Astrocyte of the spinal cord (primary cell): ENCODE measurements at regions not wholly inside any gene's neighbourhood (a gene's known extent, or its start where the extent isn't known, plus 50 kb on each side); places are given as distances from the start of the nearest gene placed in this dataset.

Experiments used
- DNase-seq: peaks from one replicate; pipeline ENCODE4 v3.0.0; 2011; ENCODE audit warnings: low read depth, low spot score
- H3K4me3 ChIP-seq: 2 replicates; pipeline ENCODE4 v1.5.1; 2011; ENCODE audit warnings: low read depth, mild to moderate bottlenecking, low read length, moderate library complexity
- in situ Hi-C: cut with HindIII; loops from 2 replicates; pipeline ENCODE4 v1.10.0; 2017; ENCODE audit warnings: low sequenced_read_pairs
- TF ChIP-seq, protein P1 (sequence below): IDR thresholded peaks from 2 replicates; pipeline ENCODE4 v1.5.1; 2012; ENCODE audit warnings: low read depth, mild to moderate bottlenecking, low read length, inconsistent platforms

DNA sequence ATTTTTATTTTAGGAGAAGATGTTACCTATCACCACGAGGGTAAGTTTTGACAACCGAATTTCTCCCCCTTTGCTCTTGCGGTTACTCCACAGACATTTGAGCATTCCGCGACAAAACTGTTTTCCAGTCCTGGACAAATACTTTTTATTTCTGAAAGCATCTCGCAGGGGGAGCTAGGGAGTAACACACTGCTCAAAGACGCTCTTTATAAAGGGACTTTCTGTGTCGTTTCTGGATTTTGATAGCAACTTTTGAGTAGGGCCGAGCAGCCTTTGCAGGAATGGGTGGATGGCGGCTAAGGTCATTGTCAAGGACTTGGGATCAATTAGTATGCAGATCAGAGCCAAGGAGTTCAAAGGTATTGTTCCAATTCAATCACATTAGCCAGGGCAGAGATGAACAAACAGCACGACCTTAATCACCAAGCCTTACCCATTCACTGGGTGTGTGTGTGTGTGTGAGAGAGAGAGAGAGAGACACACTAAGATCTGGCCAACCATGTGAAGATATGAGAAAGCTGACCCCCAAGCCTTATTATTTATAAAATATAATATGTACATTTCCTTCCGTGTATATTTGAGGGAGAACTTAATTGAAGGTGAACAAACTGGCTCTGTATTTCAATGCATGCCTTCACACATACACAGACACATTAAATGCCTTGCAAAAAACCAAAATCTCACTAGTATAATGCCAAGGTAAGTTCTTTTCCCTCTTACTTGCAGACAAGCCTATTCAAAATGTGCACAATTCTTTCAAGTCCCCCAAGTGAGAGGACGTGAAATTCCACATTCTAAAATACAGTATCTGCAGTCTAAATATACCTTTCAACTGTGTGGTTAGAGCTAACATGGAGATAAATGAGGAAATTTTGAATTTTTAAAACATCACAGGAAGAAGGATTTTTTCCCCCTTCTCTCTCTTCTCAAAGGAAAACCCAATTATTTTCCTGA lies 613.8 kb downstream of the VRK1 start:
- TF ChIP-seq, protein P1, sequence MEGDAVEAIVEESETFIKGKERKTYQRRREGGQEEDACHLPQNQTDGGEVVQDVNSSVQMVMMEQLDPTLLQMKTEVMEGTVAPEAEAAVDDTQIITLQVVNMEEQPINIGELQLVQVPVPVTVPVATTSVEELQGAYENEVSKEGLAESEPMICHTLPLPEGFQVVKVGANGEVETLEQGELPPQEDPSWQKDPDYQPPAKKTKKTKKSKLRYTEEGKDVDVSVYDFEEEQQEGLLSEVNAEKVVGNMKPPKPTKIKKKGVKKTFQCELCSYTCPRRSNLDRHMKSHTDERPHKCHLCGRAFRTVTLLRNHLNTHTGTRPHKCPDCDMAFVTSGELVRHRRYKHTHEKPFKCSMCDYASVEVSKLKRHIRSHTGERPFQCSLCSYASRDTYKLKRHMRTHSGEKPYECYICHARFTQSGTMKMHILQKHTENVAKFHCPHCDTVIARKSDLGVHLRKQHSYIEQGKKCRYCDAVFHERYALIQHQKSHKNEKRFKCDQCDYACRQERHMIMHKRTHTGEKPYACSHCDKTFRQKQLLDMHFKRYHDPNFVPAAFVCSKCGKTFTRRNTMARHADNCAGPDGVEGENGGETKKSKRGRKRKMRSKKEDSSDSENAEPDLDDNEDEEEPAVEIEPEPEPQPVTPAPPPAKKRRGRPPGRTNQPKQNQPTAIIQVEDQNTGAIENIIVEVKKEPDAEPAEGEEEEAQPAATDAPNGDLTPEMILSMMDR, result no peak
- H3K4me3 ChIP-seq, result no peak overlapping the region
- no peak for DNase-seq
- in situ Hi-C loops, result no loop called here

DNA sequence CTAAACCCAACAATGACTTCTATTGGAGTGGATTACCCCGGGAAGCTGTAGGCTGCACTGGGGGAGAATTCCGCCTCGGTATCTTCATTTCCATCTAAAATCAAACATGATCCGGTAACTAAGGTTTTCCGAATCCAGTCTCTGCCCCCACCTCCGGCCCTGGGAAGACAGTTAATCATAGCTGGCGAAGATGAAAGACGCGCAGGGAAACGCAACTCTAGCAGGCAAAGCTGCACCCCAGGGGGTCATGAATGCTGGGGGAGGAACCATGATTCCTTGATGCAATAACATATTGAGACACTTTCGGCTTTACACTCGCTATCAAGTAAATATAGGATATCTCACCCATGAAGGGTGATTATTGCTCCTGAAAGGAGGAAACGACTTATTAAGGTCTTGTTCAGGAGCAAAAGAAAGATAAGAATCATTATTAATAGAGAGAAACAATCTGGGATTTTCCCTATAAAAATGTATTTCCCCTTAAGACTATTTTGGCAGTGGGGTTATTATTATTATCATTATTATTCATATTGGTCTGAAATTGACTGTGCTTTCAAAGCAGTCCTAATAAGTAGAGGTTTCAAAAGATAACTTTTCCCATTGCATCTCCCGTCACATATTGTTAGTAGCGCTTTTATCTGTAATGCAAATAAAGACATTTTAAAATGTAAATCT lies 614.9 kb downstream of the VRK1 start:
- H3K4me3 ChIP-seq, result no peak overlapping the region
- TF ChIP-seq, protein P1, result no peak
- no peak for DNase-seq
- in situ Hi-C loops, result no loop called here

DNA sequence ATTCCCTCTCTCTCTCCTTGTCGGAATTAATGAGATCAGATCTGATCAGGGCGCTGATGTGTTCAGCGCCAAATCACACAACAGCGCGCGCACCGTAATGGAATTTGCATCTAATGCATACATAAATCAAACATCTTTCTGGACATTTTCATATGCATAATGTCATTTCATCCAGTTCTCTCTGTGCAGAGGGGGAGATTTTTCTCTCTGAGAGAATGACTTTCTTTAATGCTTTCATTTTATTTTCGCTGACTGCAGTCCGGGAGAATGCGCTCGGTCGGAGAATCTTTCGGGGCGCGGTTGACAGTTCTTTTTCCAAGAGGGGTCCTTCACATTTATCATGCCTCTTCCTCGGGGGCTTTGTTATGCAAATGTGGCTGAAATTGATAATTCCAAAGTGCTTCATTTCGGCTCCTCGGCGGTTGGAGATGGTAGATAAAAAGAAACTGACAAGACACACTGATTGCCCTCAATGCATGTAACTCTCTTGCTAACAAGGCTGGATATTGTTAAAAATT lies 615.9 kb downstream of the VRK1 start:
- TF ChIP-seq, protein P1, result no peak
- peak overlapping the region; percentile 17 for H3K4me3 ChIP-seq
- in situ Hi-C loops, result no loop called here
- DNase-seq, result no peak

DNA sequence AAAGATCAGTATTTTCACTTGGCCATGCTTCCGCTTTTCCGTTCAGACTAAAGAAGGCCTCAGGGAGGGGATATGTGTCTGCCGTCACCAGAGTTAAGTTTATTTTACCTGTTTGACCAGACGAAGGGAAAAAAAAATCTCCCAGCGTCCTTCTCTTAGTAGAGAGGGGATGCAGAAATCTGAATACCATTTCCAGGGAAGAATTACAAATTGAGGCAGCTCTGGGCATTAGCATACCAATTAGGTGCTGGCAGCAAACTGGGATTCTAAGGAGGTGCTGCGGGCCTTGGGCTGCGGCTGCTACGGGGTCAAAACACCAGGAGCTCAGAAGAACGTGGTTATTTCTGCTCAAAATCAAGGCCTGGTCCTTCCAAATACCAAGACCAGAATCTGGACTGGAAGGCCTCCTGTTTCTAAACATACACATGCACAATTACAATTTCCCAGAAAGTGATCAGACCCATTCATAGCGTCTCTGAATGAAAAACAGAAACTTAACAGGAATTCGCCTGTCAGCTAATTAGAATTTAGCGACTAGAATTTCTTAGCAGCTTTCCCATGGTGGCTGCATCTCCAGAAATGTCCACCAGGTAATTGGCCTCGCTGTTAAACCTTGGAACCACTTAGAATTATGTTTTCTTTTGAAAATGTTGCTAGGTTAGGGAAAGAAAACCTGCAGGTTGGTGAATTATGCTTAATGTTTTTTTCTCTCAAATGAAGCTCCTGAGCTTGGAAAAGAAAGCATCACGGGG lies 617.0 kb downstream of the VRK1 start:
- in situ Hi-C loops, result no loop called here
- DNase-seq, result no peak
- TF ChIP-seq, protein P1, result no peak
- no peak overlapping the region for H3K4me3 ChIP-seq

DNA sequence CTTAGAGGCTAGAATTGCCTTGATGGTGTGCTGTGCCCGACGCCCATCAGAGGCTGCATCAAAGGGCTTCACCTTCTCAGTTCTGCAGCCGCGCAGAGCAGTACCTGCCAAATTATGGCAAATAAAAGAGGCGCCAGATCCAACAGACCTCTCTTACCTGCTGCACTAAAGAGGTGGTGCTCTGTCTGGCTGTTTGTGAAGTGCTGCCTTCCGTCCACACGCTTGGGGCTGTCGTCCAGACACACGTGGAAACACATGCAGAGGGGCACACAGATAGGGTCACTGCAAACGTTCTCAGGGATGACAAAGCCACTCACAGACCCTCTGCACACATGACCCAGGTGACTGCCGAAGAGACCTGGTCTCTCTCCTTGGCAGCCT lies 617.5 kb downstream of the VRK1 start:
- TF ChIP-seq, protein P1, result no peak
- H3K4me3 ChIP-seq, result no peak overlapping the region
- in situ Hi-C loops, result no loop called here
- DNase-seq, result no peak

DNA sequence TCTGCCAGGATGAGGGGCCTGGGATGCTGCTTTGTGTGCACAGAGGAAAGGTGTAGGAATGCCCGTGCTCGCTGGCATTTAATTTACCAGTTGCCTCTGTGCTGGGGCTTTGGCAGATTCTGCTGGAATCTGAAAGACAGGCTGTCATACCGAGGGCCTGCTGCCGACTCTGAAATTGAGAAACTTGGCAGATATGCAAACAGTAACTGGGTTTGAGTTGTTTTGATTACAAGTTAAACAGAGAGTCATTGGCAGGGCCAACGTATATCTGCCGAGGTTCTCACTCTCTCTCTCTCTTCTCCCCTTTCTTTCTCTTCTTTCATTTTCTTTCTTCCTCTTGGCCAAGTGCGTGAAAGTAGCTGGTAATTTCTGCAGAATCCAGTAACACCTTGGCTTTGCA lies 618.7 kb downstream of the VRK1 start:
- no peak overlapping the region for H3K4me3 ChIP-seq
- TF ChIP-seq, protein P1, result no peak
- DNase-seq, result no peak
- in situ Hi-C loops, result no loop called here
